H9 (cell line): ENCODE measurements at regions not wholly inside any gene's neighbourhood (a gene's known extent, or its start where the extent isn't known, plus 50 kb on each side); places are given as distances from the start of the nearest gene placed in this dataset.

ENCODE experiments used
- DNase-seq: peaks from one replicate; pipeline ENCODE4 v3.0.0-alpha.2; 2017
- H2AFZ ChIP-seq: one replicate; pipeline ENCODE4 v1.6.1; 2013; ENCODE audit warnings: mild to moderate bottlenecking, low read length, control low read depth, moderate library complexity
- H2AK5ac ChIP-seq: 2 replicates; pipeline ENCODE4 v1.6.1; 2013; ENCODE audit warnings: low read length, control low read depth, mixed read lengths; ENCODE audit not compliant: insufficient read length
- H2BK120ac ChIP-seq: one replicate; pipeline ENCODE4 v1.6.1; 2013; ENCODE audit warnings: low read depth, mild to moderate bottlenecking, low read length, control low read depth, inconsistent platforms; ENCODE audit not compliant: poor library complexity, severe bottlenecking
- H2BK12ac ChIP-seq: 2 replicates; pipeline ENCODE4 v1.6.1; 2013; ENCODE audit warnings: low read length, control low read depth, mixed read lengths, low read depth; ENCODE audit not compliant: insufficient read length
- H2BK15ac ChIP-seq: 2 replicates; pipeline ENCODE4 v1.6.1; 2013; ENCODE audit warnings: low read depth, low read length, control low read depth
- H2BK20ac ChIP-seq: one replicate; pipeline ENCODE4 v1.6.1; 2013; ENCODE audit warnings: low read depth, mild to moderate bottlenecking, low read length, control low read depth, inconsistent platforms; ENCODE audit not compliant: poor library complexity, severe bottlenecking
- H2BK5ac ChIP-seq: 2 replicates; pipeline ENCODE4 v1.6.1; 2013; ENCODE audit warnings: low read length, control low read depth, mixed read lengths; ENCODE audit not compliant: insufficient read length
- H3K14ac ChIP-seq: 2 replicates; pipeline ENCODE4 v1.6.1; 2013; ENCODE audit warnings: low read length, control low read depth; ENCODE audit not compliant: insufficient read depth
- H3K18ac ChIP-seq: 2 replicates; pipeline ENCODE4 v1.6.1; 2013; ENCODE audit warnings: low read depth, mild to moderate bottlenecking, mixed read lengths, low read length, control low read depth; ENCODE audit not compliant: insufficient read length
- H3K23ac ChIP-seq: 2 replicates; pipeline ENCODE4 v1.6.1; 2013; ENCODE audit warnings: low read length, control low read depth, mixed read lengths, low read depth; ENCODE audit not compliant: insufficient read length
- H3K23me2 ChIP-seq: 2 replicates; pipeline ENCODE4 v1.6.1; 2013; ENCODE audit warnings: low read depth, mild to moderate bottlenecking, mixed read lengths, low read length, control low read depth; ENCODE audit not compliant: insufficient read length, poor library complexity, severe bottlenecking
- H3K27ac ChIP-seq: 2 replicates; pipeline ENCODE4 v1.5.1; 2013; ENCODE audit warnings: low read length, control low read depth, mixed read lengths, low read depth; ENCODE audit not compliant: insufficient read length
- H3K27me3 ChIP-seq: 2 replicates; pipeline ENCODE4 v1.6.1; 2013; ENCODE audit warnings: low read length, control low read depth, inconsistent platforms; ENCODE audit not compliant: insufficient read depth
- H3K4ac ChIP-seq: 2 replicates; pipeline ENCODE4 v1.6.1; 2013; ENCODE audit warnings: low read depth, mild to moderate bottlenecking, control low read depth, inconsistent platforms, low read length, moderate library complexity
- H3K4me1 ChIP-seq: 2 replicates; pipeline ENCODE4 v1.6.1; 2013; ENCODE audit warnings: low read length, control low read depth, inconsistent platforms; ENCODE audit not compliant: insufficient read depth
- H3K4me2 ChIP-seq: 2 replicates; pipeline ENCODE4 v1.6.1; 2013; ENCODE audit warnings: low read length, control low read depth, mixed read lengths; ENCODE audit not compliant: insufficient read length, insufficient read depth
- H3K56ac ChIP-seq: 2 replicates; pipeline ENCODE4 v1.6.1; 2013; ENCODE audit warnings: low read depth, mild to moderate bottlenecking, mixed read lengths, low read length, control low read depth; ENCODE audit not compliant: insufficient read length
- H3K79me1 ChIP-seq: 2 replicates; pipeline ENCODE4 v1.6.1; 2013; ENCODE audit warnings: low read depth, mild to moderate bottlenecking, moderate library complexity, low read length, control low read depth, inconsistent platforms; ENCODE audit not compliant: insufficient read depth, poor library complexity, severe bottlenecking
- H3K79me2 ChIP-seq: 2 replicates; pipeline ENCODE4 v1.6.1; 2013; ENCODE audit warnings: low read length, control low read depth, inconsistent platforms; ENCODE audit not compliant: insufficient read depth
- H3K9ac ChIP-seq: 2 replicates; pipeline ENCODE4 v1.6.1; 2013; ENCODE audit warnings: low read length, control low read depth, mixed read lengths; ENCODE audit not compliant: insufficient read length; ENCODE audit errors: extremely low read depth
- H3K9me3 ChIP-seq: one replicate; pipeline ENCODE4 v1.6.1; 2013; ENCODE audit warnings: low read depth, low read length, inconsistent platforms; ENCODE audit not compliant: control insufficient read depth
- H3T11ph ChIP-seq: one replicate; pipeline ENCODE4 v1.6.1; 2013; ENCODE audit warnings: mild to moderate bottlenecking, low read length, control low read depth, inconsistent platforms
- H4K20me1 ChIP-seq: one replicate; pipeline ENCODE4 v1.6.1; 2013; ENCODE audit not compliant: control insufficient read depth, insufficient read length, insufficient read depth
- H4K5ac ChIP-seq: 2 replicates; pipeline ENCODE4 v1.6.1; 2013; ENCODE audit warnings: low read depth, mild to moderate bottlenecking, mixed read lengths, low read length, control low read depth; ENCODE audit not compliant: insufficient read length
- H4K8ac ChIP-seq: replicated peaks from 2 replicates; pipeline ENCODE4 v1.6.1; 2013; ENCODE audit warnings: low read length, control low read depth, mixed read lengths, low read depth; ENCODE audit not compliant: insufficient read length
- H4K91ac ChIP-seq: 2 replicates; pipeline ENCODE4 v1.6.1; 2013; ENCODE audit warnings: low read depth, mild to moderate bottlenecking, moderate library complexity, mixed read lengths, low read length, control low read depth; ENCODE audit not compliant: insufficient read length
- H3K27ac Mint-ChIP-seq, 3 experiments: 2 replicates in 2 of 3; 3 replicates in 1 of 3; pipeline ENCODE4 v1.8.0; 2020 to 2021; ENCODE audit warnings: mixed read lengths in 3 of 3, mild to moderate bottlenecking in 1 of 3, moderate library complexity in 1 of 3
- H3K27me3 Mint-ChIP-seq: 2 replicates; pipeline ENCODE4 v1.8.0; 2021; ENCODE audit warnings: low read depth, mild to moderate bottlenecking, moderate library complexity, mixed read lengths
- H3K36me3 Mint-ChIP-seq, 3 experiments: 2 replicates in 2 of 3; 3 replicates in 1 of 3; pipeline ENCODE4 v1.8.0; 2020 to 2021; ENCODE audit warnings: low read depth in 3 of 3, mixed read lengths in 3 of 3; ENCODE audit not compliant: insufficient read depth in 1 of 3
- H3K4me1 Mint-ChIP-seq, 2 experiments: 2 replicates each; pipeline ENCODE4 v1.8.0; 2020; ENCODE audit warnings: mixed read lengths in 2 of 2
- H3K4me3 Mint-ChIP-seq, 2 experiments: 2 replicates in 1 of 2; 3 replicates in 1 of 2; pipeline ENCODE4 v1.8.0; 2020 to 2021; ENCODE audit warnings: mild to moderate bottlenecking in 2 of 2, mixed read lengths in 2 of 2, moderate library complexity in 1 of 2
- H3K9me3 Mint-ChIP-seq, 2 experiments: 2 replicates in 1 of 2; 3 replicates in 1 of 2; pipeline ENCODE4 v1.8.0; 2020; ENCODE audit warnings: mild to moderate bottlenecking in 2 of 2, mixed read lengths in 2 of 2, moderate library complexity in 1 of 2
- CTCF ChIP-seq: fragments of 200-600 bp; sonication (generic); conservative IDR thresholded peaks from 3 replicates; pipeline ENCODE4 v1.8.0; 2021; ENCODE audit warnings: antibody characterized with exemption, mild to moderate bottlenecking
- WGBS: extraction: QIAGEN DNeasy Blood & Tissue Kit; methylation state at CpG from one replicate; pipeline ENCODE4 v1.1.7; 2013; ENCODE audit warnings: missing lambda C conversion rate, low lambda C conversion rate, mixed read lengths; ENCODE audit not compliant: insufficient read length; ENCODE audit errors: extremely low coverage; 5-methylcytosine and 5-hydroxymethylcytosine counted together

GRCh38 chr10:59560161-59560560 lies 149.5 kb downstream of the SLC16A9 start:
- Histone ChIP-seq H2BK20ac (no peak overlapping the region), H3K79me2 (no peaks in the 10 kb centered on the region), H3K23ac (no peak overlapping the region), H3K14ac (0 out of 2 replicates have a peak overlapping the region, but pooled peaks have one; percentile 63), H3K9ac (no peak overlapping the region), H3T11ph (no peak overlapping the region), H2BK12ac (no peak overlapping the region), H3K4ac (no peak overlapping the region), H4K91ac (no peak overlapping the region), H2AK5ac (no peak overlapping the region), H3K23me2 (no peaks in the 10 kb centered on the region), H3K79me1 (no peaks in the 10 kb centered on the region), H3K4me1 (no peaks in the 10 kb centered on the region; the same call in 1 of the 2 replicates), H2BK15ac (no peak overlapping the region), H3K27ac (no peak overlapping the region), H3K4me2 (no peak overlapping the region), H3K27me3 (no peaks in the 10 kb centered on the region), H3K9me3 (no peaks in the 10 kb centered on the region), H3K56ac (no peak overlapping the region), H4K8ac (no peak overlapping the region), H2AFZ (no peak overlapping the region), H2BK120ac (no peak overlapping the region), H4K20me1 (no peaks in the 10 kb centered on the region), H3K18ac (no peak overlapping the region), H2BK5ac (no peak overlapping the region), H4K5ac (no peak overlapping the region)
- Mint-ChIP-seq H3K27me3 (peaks cover 3% of the 10 kb centered on the region), H3K27ac (no peak overlapping the region), H3K36me3 (no peaks in the 10 kb centered on the region), H3K4me3 (no peak overlapping the region), H3K4me1 (peaks cover 16 to 18% of the 10 kb centered on the region in 2 experiments), H3K9me3 (no peaks in the 10 kb centered on the region)
- TF ChIP-seq CTCF = no peak
- WGBS = no CpG with 5 or more reads among the region's 2 CpGs
- no peak for DNase-seq
